Loucy (cell line): ENCODE measurements at regions not wholly inside any gene's neighbourhood (a gene's known extent, or its start where the extent isn't known, plus 50 kb on each side); places are given as distances from the start of the nearest gene placed in this dataset.

Source experiments
- CTCF ChIP-seq: fragments of 200-600 bp; sonication (generic); conservative IDR thresholded peaks from 2 replicates; pipeline ENCODE4 v1.5.1; 2014; ENCODE audit warnings: mild to moderate bottlenecking, antibody characterized with exemption, low read length
- EZH2phosphoT487 ChIP-seq: fragments of 200-600 bp; IDR thresholded peaks from 2 replicates; pipeline ENCODE4 v1.6.1; 2018; ENCODE audit warnings: antibody characterized with exemption, mild to moderate bottlenecking, moderate library complexity, borderline replicate concordance

- no peak for TF ChIP-seq CTCF
- no peak for TF ChIP-seq EZH2phosphoT487
Observed at GRCh38 chr16:66057057-66057456, 309.4 kb upstream of the CDH5 start.
